Cardiac fibroblast (primary cell): ENCODE measurements at regions not wholly inside any gene's neighbourhood (a gene's known extent, or its start where the extent isn't known, plus 50 kb on each side); places are given as distances from the start of the nearest gene placed in this dataset.
"Not testable (repeated sequence)": the region's sequence is repeated elsewhere in the genome, so short reads cannot be mapped to it uniquely, and the experiment has no call there.

Experiments
- DNase-seq, 2 donors: peaks; one replicate each; pipeline versions ENCODE4 v3.0.0 to v3.0.0-alpha.2; 2010; ENCODE audit warnings: low read depth in 2 of 2
- H3K4me3 ChIP-seq, 2 donors: replicated peaks in 1 of 2; 1 replicate in 1 of 2; 2 replicates in 1 of 2; pipeline ENCODE4 v1.5.1; 2011; ENCODE audit warnings: low read depth in 2 of 2, low read length in 2 of 2, mild to moderate bottlenecking in 2 of 2, moderate library complexity in 1 of 2
- TF ChIP-seq, protein P1 (sequence below): IDR thresholded peaks from one replicate; pipeline ENCODE4 v1.5.1; 2011; ENCODE audit warnings: low read depth, mild to moderate bottlenecking, low read length, inconsistent platforms

DNA sequence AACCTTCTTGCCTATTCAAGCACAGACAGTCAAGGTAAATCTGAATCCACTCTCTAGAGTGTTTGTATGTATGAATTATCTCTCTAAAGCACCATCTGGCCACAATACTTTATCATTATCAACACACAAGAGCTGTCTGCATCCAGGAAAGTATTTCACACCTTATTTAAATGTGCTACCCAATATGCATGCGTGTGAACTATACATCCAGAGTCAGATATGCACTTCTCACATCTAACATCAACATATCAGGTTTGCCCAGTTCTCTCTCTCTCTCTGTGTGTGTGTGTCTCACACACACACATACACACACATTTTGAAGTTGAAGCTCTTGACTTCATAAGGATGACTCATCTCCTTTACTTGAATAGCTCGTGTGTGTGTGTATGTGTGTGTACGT lies 697.5 kb upstream of the PCDH20 start:
- TF ChIP-seq, protein P1, sequence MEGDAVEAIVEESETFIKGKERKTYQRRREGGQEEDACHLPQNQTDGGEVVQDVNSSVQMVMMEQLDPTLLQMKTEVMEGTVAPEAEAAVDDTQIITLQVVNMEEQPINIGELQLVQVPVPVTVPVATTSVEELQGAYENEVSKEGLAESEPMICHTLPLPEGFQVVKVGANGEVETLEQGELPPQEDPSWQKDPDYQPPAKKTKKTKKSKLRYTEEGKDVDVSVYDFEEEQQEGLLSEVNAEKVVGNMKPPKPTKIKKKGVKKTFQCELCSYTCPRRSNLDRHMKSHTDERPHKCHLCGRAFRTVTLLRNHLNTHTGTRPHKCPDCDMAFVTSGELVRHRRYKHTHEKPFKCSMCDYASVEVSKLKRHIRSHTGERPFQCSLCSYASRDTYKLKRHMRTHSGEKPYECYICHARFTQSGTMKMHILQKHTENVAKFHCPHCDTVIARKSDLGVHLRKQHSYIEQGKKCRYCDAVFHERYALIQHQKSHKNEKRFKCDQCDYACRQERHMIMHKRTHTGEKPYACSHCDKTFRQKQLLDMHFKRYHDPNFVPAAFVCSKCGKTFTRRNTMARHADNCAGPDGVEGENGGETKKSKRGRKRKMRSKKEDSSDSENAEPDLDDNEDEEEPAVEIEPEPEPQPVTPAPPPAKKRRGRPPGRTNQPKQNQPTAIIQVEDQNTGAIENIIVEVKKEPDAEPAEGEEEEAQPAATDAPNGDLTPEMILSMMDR = no peak
- no peak for DNase-seq
- no peak overlapping the region for H3K4me3 ChIP-seq

DNA sequence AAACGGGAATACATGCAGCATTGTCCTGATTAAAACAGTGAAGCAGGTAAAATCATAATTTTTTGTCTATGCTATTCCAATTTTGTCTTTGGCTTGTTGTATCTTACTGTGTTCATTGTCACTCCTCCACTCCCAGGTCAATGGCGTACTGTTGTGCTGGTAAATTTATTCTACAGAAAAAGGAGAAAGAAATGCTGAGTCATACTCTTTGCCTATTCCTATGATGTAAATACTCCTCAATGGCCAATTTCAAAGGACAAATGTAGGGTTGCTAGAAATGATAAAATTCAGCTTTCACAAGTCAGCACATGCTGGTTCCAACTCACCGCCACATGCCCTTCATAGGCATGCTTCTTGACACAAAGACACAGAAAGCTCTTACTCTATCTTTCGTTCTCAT lies 694.4 kb upstream of the PCDH20 start:
- no peak overlapping the region for H3K4me3 ChIP-seq
- DNase-seq = no peak
- TF ChIP-seq, protein P1 = no peak

DNA sequence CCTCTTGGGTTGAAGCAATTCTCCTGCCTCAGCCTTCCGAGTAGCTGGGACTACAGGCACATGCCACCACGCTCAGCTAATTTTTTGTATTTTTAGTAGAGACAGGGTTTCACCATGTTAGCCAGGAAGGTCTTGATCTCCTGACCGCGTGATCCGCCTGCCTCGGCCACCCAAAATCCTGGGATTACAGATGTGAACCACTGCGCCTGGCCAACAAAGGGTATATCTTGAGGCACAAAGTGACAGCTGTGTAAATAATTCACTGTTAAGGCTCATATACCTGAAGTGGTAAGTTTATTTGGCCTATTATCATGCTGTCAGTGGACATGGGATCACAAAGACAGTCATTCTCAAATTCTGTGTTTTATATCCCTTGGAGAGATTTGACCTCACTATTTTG lies 688.5 kb upstream of the PCDH20 start:
- not testable (repeated sequence) for H3K4me3 ChIP-seq, DNase-seq

- no peak overlapping the region for H3K4me3 ChIP-seq
- TF ChIP-seq, protein P1 = no peak
- DNase-seq = no peak
These were observed 681.0 kb upstream of the PCDH20 start for GRCh38 chr13:62096652-62097051.

DNA sequence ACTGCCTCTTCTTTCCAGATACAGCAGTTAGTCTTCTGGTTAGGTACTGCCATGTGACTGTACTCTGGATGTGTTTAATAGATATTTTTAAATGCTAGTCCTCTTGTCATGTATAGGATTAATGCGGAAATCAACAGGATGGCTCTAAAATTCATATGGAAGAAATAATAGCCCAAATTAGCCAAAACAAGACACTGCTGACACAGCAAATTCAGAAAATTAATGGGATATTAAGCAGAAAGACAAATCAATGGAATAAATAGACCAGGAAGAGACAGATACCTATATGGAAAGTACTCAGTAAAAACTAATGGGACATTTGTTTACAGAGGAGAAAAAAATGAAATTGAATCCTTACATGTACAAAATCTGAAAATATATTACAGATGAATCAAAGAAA lies 679.3 kb upstream of the PCDH20 start:
- no peak for DNase-seq
- TF ChIP-seq, protein P1 = no peak
- no peak overlapping the region for H3K4me3 ChIP-seq

DNA sequence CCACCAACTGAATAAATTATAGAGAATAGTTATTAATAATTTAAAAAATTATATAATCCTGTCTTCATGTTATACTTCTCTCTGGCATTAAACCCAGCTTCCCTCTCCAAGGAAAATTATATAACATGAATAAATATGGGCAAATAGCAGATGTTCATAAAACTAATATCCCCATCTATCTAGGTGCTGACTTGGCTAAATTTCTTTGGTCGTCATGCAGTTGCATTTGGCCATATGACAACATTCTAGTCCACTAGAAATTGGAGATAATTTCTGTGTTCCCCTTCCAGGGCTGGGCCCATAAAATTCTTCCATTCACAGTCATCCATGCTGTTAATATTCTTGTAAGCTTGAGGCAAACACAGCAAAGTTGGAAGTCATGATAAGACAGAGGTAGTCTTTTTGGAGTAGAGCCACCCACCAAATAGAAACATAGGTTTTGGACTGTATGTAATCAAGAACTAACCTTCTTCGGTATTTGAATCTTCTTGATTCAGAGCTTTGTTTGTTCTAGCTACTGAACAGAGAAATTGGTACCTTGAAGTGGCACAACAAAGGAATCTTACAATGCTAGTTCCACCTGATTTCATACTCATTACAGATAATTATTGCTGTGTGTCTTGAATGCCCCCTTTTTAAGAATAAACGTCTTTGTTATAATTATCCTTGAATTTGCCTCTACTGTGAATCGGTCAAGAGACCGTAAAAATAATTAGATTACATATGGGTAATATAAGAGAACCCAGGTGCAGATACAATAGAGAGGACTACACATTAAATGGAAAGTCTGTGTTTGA lies 678.5 kb upstream of the PCDH20 start:
- TF ChIP-seq, protein P1 = no peak
- DNase-seq = no peak
- H3K4me3 ChIP-seq = no peak overlapping the region

- H3K4me3 ChIP-seq = no peak overlapping the region
- DNase-seq = no peak
- TF ChIP-seq, protein P1 = no peak
These were observed 677.3 kb upstream of the PCDH20 start for GRCh38 chr13:62092949-62093348.
